GM18507 (cell line): ENCODE measurements at regions not wholly inside any gene's neighbourhood (a gene's known extent, or its start where the extent isn't known, plus 50 kb on each side); places are given as distances from the start of the nearest gene placed in this dataset.
"Not testable (repeated sequence)": the region's sequence is repeated elsewhere in the genome, so short reads cannot be mapped to it uniquely, and the experiment has no call there.

Experiments
- DNase-seq: peaks from one replicate; pipeline ENCODE4 v3.0.0; 2011; ENCODE audit warnings: low read depth; ENCODE audit not compliant: insufficient read length; ENCODE audit errors: extremely low spot score
- FAIRE-seq: peaks from 2 replicates; lab custom pipeline; 2011; peaks lifted over from hg19 to GRCh38; lab: Jason Lieb, UNC

- FAIRE-seq: peak; percentile 51
- no peak for DNase-seq
Observed at GRCh38 chr4:125772680-125773079, 457.9 kb downstream of the FAT4 start.

- FAIRE-seq: no peak
- no peak for DNase-seq
Observed at GRCh38 chr4:125773502-125773901, 458.7 kb downstream of the FAT4 start.

GRCh38 chr4:125773931-125774330 lies 459.2 kb downstream of the FAT4 start:
- no peak for FAIRE-seq

GRCh38 chr4:125776146-125776545 lies 461.4 kb downstream of the FAT4 start:
- DNase-seq: no peak
- no peak for FAIRE-seq

More at GRCh38 chr4:125773931-125774330, 459.2 kb downstream of the FAT4 start:
- DNase-seq: no peak

- FAIRE-seq (no peak), DNase-seq (no peak)
Observed at GRCh38 chr4:125780164-125780563, 465.4 kb downstream of the FAT4 start.

- FAIRE-seq: no peak
- DNase-seq: no peak
Observed at GRCh38 chr4:125780747-125781146, 466.0 kb downstream of the FAT4 start.

GRCh38 chr4:125781651-125782050 lies 466.9 kb downstream of the FAT4 start:
- DNase-seq (no peak), FAIRE-seq (no peak)

GRCh38 chr4:125784741-125785140 lies 470.0 kb downstream of the FAT4 start:
- DNase-seq (no peak), FAIRE-seq (no peak)

GRCh38 chr4:125787707-125788106 lies 473.0 kb downstream of the FAT4 start:
- no peak for DNase-seq
- FAIRE-seq: no peak

GRCh38 chr4:125789023-125789422 lies 474.3 kb downstream of the FAT4 start:
- DNase-seq: no peak
- no peak for FAIRE-seq

- no peak for FAIRE-seq
- DNase-seq: no peak
Observed at GRCh38 chr4:125791896-125792295, 477.1 kb downstream of the FAT4 start.

GRCh38 chr4:125794989-125795388 lies 480.2 kb downstream of the FAT4 start:
- DNase-seq (no peak), FAIRE-seq (no peak)

GRCh38 chr4:125796138-125796537 lies 481.4 kb downstream of the FAT4 start:
- DNase-seq (no peak), FAIRE-seq (no peak)

GRCh38 chr4:125797621-125798020 lies 482.9 kb downstream of the FAT4 start:
- not testable (repeated sequence) for DNase-seq, FAIRE-seq

GRCh38 chr4:125801373-125801772 lies 486.6 kb downstream of the FAT4 start:
- DNase-seq: no peak
- no peak for FAIRE-seq

- no peak for FAIRE-seq
- no peak for DNase-seq
Observed at GRCh38 chr4:125801924-125802323, 487.2 kb downstream of the FAT4 start.

- FAIRE-seq (no peak), DNase-seq (no peak)
Observed at GRCh38 chr4:125808022-125808421, 493.3 kb downstream of the FAT4 start.

- DNase-seq (no peak), FAIRE-seq (no peak)
Observed at GRCh38 chr4:125808570-125808969, 493.8 kb downstream of the FAT4 start.

GRCh38 chr4:125811892-125812291 lies 497.1 kb downstream of the FAT4 start:
- DNase-seq (no peak), FAIRE-seq (no peak)

GRCh38 chr4:125826801-125827695 lies 512.3 kb downstream of the FAT4 start:
- DNase-seq (no peak), FAIRE-seq (no peak)

GRCh38 chr4:125827696-125828052 lies 512.9 kb downstream of the FAT4 start:
- no peak for FAIRE-seq
- DNase-seq: no peak
